Amygdala (tissue), 56 donors: ENCODE measurements at regions not wholly inside any gene's neighbourhood (a gene's known extent, or its start where the extent isn't known, plus 50 kb on each side); places are given as distances from the start of the nearest gene placed in this dataset.
"Not testable (repeated sequence)": the region's sequence is repeated elsewhere in the genome, so short reads cannot be mapped to it uniquely, and the experiment has no call there.

Source experiments
- DNase-seq, 56 donors: peaks; one replicate each; lab custom pipeline; 2025; lab: John Stamatoyannopoulos, UW

- no peak for DNase-seq
Measured at GRCh38 chr1:244758708-244759107, 76.8 kb upstream of the COX20 start.

- DNase-seq = no peak
Measured at GRCh38 chr1:244759158-244759557, 76.3 kb upstream of the COX20 start.

- DNase-seq = no peak
Measured at GRCh38 chr1:244760471-244760870, 75.0 kb upstream of the COX20 start.

GRCh38 chr1:244761279-244761678 is 74.2 kb upstream of the COX20 start:
- peak in 4 of 56 donors; percentile 1 to 11 (median 6) for DNase-seq

- DNase-seq = no peak
Measured at GRCh38 chr1:244762629-244763028, 72.8 kb upstream of the COX20 start.

- DNase-seq = no peak
Measured at GRCh38 chr1:244768186-244768585, 67.3 kb upstream of the COX20 start.

GRCh38 chr1:244768804-244769203 is 66.7 kb upstream of the COX20 start:
- no peak for DNase-seq

- not testable (repeated sequence) for DNase-seq
Measured at GRCh38 chr1:244770556-244770955, 64.9 kb upstream of the COX20 start.

- DNase-seq = no peak
Measured at GRCh38 chr1:244773513-244773912, 61.9 kb upstream of the COX20 start.

- DNase-seq = not testable (repeated sequence)
Measured at GRCh38 chr1:244776783-244777182, 58.7 kb upstream of the COX20 start.

- no peak for DNase-seq
Measured at GRCh38 chr1:244778344-244778743, 57.1 kb upstream of the COX20 start.

- no peak for DNase-seq
Measured at GRCh38 chr1:244779410-244779809, 56.0 kb upstream of the COX20 start.

GRCh38 chr1:244780311-244780710 is 55.1 kb upstream of the COX20 start:
- DNase-seq = peak in 3 of 56 donors; percentile 2 to 10 (median 5)

- DNase-seq = no peak
Measured at GRCh38 chr1:244782056-244782455, 53.4 kb upstream of the COX20 start.

- DNase-seq = no peak
Measured at GRCh38 chr1:244783138-244783537, 52.3 kb upstream of the COX20 start.
